Neural cell (in vitro differentiated cells): ENCODE measurements at regions not wholly inside any gene's neighbourhood (a gene's known extent, or its start where the extent isn't known, plus 50 kb on each side); places are given as distances from the start of the nearest gene placed in this dataset.

Experiments used
- H2AFZ ChIP-seq: fragments of 200-600, 300-800 bp; sonication (generic), shearing (Covaris generic); 2 replicates; pipeline ENCODE4 v1.6.0; 2014; ENCODE audit warnings: low read depth, mild to moderate bottlenecking, antibody characterized with exemption, low read length, moderate library complexity
- H3F3A ChIP-seq: fragments of 200-600 bp; shearing (Covaris generic); 2 replicates; pipeline ENCODE4 v1.6.1; 2016; ENCODE audit warnings: mild to moderate bottlenecking, moderate library complexity, mixed read lengths, antibody characterized with exemption, low read length; ENCODE audit not compliant: insufficient read depth, poor library complexity, severe bottlenecking
- H3K27ac ChIP-seq: fragments of 200-600, 300-800 bp; sonication (generic), shearing (Covaris generic); 2 replicates; pipeline ENCODE4 v1.5.1; 2014; ENCODE audit warnings: mild to moderate bottlenecking, low read length, moderate library complexity
- H3K27me3 ChIP-seq: fragments of 300-800, 200-600 bp; sonication (generic), shearing (Covaris generic); 2 replicates; pipeline ENCODE4 v1.6.0; 2014; ENCODE audit warnings: mild to moderate bottlenecking, low read depth, low read length, moderate library complexity; ENCODE audit not compliant: insufficient read depth
- H3K36me3 ChIP-seq: fragments of 300-800, 200-600 bp; sonication (generic), shearing (Covaris generic); 2 replicates; pipeline ENCODE4 v1.5.1; 2014; ENCODE audit warnings: mild to moderate bottlenecking, antibody characterized with exemption, low read length, moderate library complexity; ENCODE audit not compliant: insufficient read depth
- H3K4me2 ChIP-seq: fragments of 300-800, 200-600 bp; sonication (generic), shearing (Covaris generic); 2 replicates; pipeline ENCODE4 v1.6.0; 2014; ENCODE audit warnings: mild to moderate bottlenecking, low read length
- H3K4me3 ChIP-seq: fragments of 300-800, 200-600 bp; sonication (generic), shearing (Covaris generic); 2 replicates; pipeline ENCODE4 v1.5.1; 2014; ENCODE audit warnings: mild to moderate bottlenecking, low read length, moderate library complexity
- H3K79me2 ChIP-seq: fragments of 200-600 bp; shearing (Covaris generic); replicated peaks from 2 replicates; pipeline ENCODE4 v1.6.0; 2014; ENCODE audit warnings: mild to moderate bottlenecking, low read length, moderate library complexity; ENCODE audit not compliant: insufficient read depth
- H3K9ac ChIP-seq: fragments of 300-800, 200-600 bp; sonication (generic), shearing (Covaris generic); 2 replicates; pipeline ENCODE4 v1.6.1; 2016; ENCODE audit warnings: mild to moderate bottlenecking, low read length, mixed read lengths
- H3K9me2 ChIP-seq: fragments of 200-600 bp; shearing (Covaris generic); 2 replicates; pipeline ENCODE4 v1.6.1; 2016; ENCODE audit warnings: mild to moderate bottlenecking, low read length, mixed read lengths; ENCODE audit not compliant: insufficient read depth
- H3K9me3 ChIP-seq: fragments of 200-600, 300-800 bp; sonication (generic), shearing (Covaris generic); 2 replicates; pipeline ENCODE4 v1.6.1; 2016; ENCODE audit warnings: mild to moderate bottlenecking, mixed run types, low read length, moderate library complexity, mixed read lengths
- H4K20me1 ChIP-seq: fragments of 200-600 bp; shearing (Covaris generic); 2 replicates; pipeline ENCODE4 v1.6.1; 2016; ENCODE audit warnings: mild to moderate bottlenecking, mixed run types; ENCODE audit not compliant: insufficient read depth
- EP300 ChIP-seq: fragments of 450-650 bp; conservative IDR thresholded peaks from 2 replicates; pipeline ENCODE4 v1.6.1; 2014; ENCODE audit warnings: antibody characterized with exemption, mild to moderate bottlenecking, moderate library complexity; ENCODE audit not compliant: poor library complexity, severe bottlenecking
- EZH2 ChIP-seq: fragments of 200-600, 300-800 bp; shearing (Covaris generic), sonication (generic); IDR thresholded peaks from 2 replicates; pipeline ENCODE4 v1.6.1; 2014; ENCODE audit warnings: antibody characterized with exemption, low read length, borderline replicate concordance, mild to moderate bottlenecking; ENCODE audit not compliant: insufficient read depth, poor library complexity, severe bottlenecking
- MXI1 ChIP-seq: fragments of 450-650 bp; conservative IDR thresholded peaks from 2 replicates; pipeline ENCODE4 v1.6.1; 2014; ENCODE audit warnings: antibody characterized with exemption, mild to moderate bottlenecking; ENCODE audit not compliant: poor library complexity, severe bottlenecking
- POLR2AphosphoS5 ChIP-seq: IDR thresholded peaks from 2 replicates; pipeline ENCODE4 v1.6.1; 2012
- RAD21 ChIP-seq: fragments of 450-650 bp; conservative IDR thresholded peaks from 2 replicates; pipeline ENCODE4 v1.6.1; 2014; ENCODE audit warnings: antibody characterized with exemption, mild to moderate bottlenecking, moderate library complexity
- SMC3 ChIP-seq: fragments of 450-650 bp; conservative IDR thresholded peaks from 2 replicates; pipeline ENCODE4 v1.6.1; 2014; ENCODE audit warnings: antibody characterized with exemption, mild to moderate bottlenecking, moderate library complexity; ENCODE audit not compliant: poor library complexity
- TAF1 ChIP-seq: IDR thresholded peaks from 2 replicates; pipeline ENCODE4 v1.6.1; 2012; ENCODE audit warnings: low read depth
- TF ChIP-seq, protein P1 (sequence below): IDR thresholded peaks from 2 replicates; pipeline ENCODE4 v1.6.1; 2012; ENCODE audit warnings: borderline replicate concordance
- TF ChIP-seq, protein P2 (sequence below): fragments of 450-650 bp; IDR thresholded peaks from 2 replicates; pipeline ENCODE4 v1.5.1; 2014; ENCODE audit warnings: antibody characterized with exemption, mild to moderate bottlenecking, moderate library complexity; ENCODE audit not compliant: poor library complexity, severe bottlenecking

DNA sequence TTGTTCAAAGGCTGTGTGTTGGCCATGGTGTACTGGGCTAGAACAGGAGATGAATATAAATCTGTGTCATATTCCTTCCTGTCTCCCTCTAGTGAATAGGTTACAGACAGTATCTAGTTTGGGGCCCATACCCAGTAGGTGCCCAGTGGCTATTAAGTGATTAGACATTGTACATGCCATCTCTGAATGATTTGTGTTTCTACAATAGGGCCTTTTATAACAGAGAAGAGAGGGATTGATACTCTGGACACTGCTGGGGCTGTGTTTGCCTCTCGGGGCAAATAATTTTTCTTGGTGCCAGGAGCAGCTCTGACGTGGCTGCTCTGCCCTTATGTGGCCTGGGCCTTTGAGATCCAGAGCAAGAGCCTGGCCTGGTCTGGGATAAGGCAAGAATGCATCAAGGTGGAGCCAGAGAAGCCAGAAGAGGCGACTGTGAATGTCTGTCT is 403.1 kb downstream of the SPRY2 start:
- Histone ChIP-seq H2AFZ (no peak overlapping the region), H4K20me1 (no peaks in the 10 kb centered on the region), H3K9me2 (no peaks in the 10 kb centered on the region), H3K79me2 (no peaks in the 10 kb centered on the region), H3K36me3 (no peaks in the 10 kb centered on the region), H3K27me3 (no peaks in the 10 kb centered on the region), H3K4me2 (no peak overlapping the region), H3K27ac (no peak overlapping the region), H3K9me3 (no peaks in the 10 kb centered on the region), H3K9ac (no peak overlapping the region), H3F3A (no peaks in the 10 kb centered on the region), H3K4me3 (no peak overlapping the region)
- no peak for TF ChIP-seq SMC3
- no peak for TF ChIP-seq RAD21
- TF ChIP-seq MXI1: no peak

DNA sequence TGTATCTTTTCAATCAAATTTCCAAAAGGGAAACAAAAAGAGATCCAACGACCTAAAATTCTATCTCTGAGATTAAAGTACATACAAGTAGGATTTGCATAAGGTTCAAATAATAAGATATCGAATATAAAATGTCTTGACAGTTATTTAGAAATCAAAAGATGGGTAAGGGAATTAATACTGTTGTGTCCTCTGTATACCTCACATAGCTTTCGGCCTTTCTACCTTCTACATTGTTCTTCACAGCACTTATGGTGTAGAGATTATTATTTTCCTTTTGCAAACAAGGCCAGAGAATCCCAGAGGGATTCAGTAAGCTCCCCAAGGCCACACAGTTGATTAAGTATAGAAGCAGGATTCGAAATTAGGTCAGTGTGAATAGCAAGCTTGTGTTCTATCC is 403.6 kb downstream of the SPRY2 start:
- H2AFZ ChIP-seq: no peak overlapping the region
- TF ChIP-seq, protein P1, sequence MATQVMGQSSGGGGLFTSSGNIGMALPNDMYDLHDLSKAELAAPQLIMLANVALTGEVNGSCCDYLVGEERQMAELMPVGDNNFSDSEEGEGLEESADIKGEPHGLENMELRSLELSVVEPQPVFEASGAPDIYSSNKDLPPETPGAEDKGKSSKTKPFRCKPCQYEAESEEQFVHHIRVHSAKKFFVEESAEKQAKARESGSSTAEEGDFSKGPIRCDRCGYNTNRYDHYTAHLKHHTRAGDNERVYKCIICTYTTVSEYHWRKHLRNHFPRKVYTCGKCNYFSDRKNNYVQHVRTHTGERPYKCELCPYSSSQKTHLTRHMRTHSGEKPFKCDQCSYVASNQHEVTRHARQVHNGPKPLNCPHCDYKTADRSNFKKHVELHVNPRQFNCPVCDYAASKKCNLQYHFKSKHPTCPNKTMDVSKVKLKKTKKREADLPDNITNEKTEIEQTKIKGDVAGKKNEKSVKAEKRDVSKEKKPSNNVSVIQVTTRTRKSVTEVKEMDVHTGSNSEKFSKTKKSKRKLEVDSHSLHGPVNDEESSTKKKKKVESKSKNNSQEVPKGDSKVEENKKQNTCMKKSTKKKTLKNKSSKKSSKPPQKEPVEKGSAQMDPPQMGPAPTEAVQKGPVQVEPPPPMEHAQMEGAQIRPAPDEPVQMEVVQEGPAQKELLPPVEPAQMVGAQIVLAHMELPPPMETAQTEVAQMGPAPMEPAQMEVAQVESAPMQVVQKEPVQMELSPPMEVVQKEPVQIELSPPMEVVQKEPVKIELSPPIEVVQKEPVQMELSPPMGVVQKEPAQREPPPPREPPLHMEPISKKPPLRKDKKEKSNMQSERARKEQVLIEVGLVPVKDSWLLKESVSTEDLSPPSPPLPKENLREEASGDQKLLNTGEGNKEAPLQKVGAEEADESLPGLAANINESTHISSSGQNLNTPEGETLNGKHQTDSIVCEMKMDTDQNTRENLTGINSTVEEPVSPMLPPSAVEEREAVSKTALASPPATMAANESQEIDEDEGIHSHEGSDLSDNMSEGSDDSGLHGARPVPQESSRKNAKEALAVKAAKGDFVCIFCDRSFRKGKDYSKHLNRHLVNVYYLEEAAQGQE: no peak
- no peak for TF ChIP-seq SMC3
- TF ChIP-seq, protein P2, sequence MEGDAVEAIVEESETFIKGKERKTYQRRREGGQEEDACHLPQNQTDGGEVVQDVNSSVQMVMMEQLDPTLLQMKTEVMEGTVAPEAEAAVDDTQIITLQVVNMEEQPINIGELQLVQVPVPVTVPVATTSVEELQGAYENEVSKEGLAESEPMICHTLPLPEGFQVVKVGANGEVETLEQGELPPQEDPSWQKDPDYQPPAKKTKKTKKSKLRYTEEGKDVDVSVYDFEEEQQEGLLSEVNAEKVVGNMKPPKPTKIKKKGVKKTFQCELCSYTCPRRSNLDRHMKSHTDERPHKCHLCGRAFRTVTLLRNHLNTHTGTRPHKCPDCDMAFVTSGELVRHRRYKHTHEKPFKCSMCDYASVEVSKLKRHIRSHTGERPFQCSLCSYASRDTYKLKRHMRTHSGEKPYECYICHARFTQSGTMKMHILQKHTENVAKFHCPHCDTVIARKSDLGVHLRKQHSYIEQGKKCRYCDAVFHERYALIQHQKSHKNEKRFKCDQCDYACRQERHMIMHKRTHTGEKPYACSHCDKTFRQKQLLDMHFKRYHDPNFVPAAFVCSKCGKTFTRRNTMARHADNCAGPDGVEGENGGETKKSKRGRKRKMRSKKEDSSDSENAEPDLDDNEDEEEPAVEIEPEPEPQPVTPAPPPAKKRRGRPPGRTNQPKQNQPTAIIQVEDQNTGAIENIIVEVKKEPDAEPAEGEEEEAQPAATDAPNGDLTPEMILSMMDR: no peak
- no peak overlapping the region for H3K9ac ChIP-seq
- no peaks in the 10 kb centered on the region for H3K27me3 ChIP-seq
- H3F3A ChIP-seq: no peaks in the 10 kb centered on the region
- H3K9me2 ChIP-seq: no peaks in the 10 kb centered on the region
- H3K4me2 ChIP-seq: no peak overlapping the region
- no peaks in the 10 kb centered on the region for H3K79me2 ChIP-seq
- no peaks in the 10 kb centered on the region for H4K20me1 ChIP-seq
- no peak overlapping the region for H3K27ac ChIP-seq
- H3K36me3 ChIP-seq: no peaks in the 10 kb centered on the region
- H3K9me3 ChIP-seq: no peaks in the 10 kb centered on the region
- H3K4me3 ChIP-seq: no peak overlapping the region

DNA sequence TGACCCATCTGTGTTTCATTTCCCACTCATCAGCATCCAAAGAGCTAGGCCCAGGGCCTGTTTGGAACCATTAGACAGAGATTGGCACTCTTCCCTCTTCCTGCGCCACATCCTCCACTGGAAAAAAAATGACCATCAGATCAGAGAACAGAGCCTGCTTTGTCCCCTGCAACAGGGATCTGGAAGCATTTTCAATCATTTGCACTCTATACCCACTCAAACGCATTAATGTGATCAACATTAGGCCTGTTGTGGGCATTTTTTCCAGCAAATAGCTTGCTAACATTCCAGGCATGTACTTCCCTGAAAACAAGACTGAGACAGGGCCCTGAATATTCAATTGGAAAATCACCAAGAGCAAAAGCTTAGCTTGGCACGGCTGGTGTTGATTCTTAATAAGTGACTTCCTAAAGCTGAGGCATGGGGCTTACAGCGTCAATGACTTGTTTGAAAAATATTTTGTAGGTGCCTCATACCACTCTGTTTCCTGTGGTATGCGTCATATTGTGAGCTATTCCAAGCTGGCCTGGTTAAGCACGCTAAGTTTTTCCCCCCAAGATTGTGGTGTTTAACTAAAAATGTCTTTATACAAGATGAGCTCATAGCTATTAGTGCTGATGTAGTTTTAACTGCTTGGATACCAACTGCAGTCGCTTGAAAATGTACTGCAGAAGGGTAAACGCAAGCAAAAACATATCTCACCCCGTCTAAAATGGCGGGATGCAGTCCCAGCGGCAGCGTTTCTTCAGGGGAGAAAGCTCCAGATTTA is 404.4 kb downstream of the SPRY2 start:
- H3K9me3 ChIP-seq: no peaks in the 10 kb centered on the region
- TF ChIP-seq EP300 (no peak), RAD21 (no peak), MXI1 (no peak), EZH2 (no peak), TAF1 (no peak), SMC3 (no peak), POLR2AphosphoS5 (no peak)
- TF ChIP-seq, protein P1: no peak
- TF ChIP-seq, protein P2: no peak
- H3K27ac ChIP-seq: no peak overlapping the region
- H3K4me2 ChIP-seq: no peak overlapping the region
- H3K27me3 ChIP-seq: no peaks in the 10 kb centered on the region
- no peaks in the 10 kb centered on the region for H3F3A ChIP-seq
- no peak overlapping the region for H2AFZ ChIP-seq
- no peaks in the 10 kb centered on the region for H3K79me2 ChIP-seq
- no peaks in the 10 kb centered on the region for H3K36me3 ChIP-seq
- no peak overlapping the region for H3K4me3 ChIP-seq
- no peaks in the 10 kb centered on the region for H4K20me1 ChIP-seq
- H3K9me2 ChIP-seq: no peaks in the 10 kb centered on the region
- H3K9ac ChIP-seq: no peak overlapping the region
